Activated T-helper 9 cell treated with anti-CD3 and anti-CD28 coated beads, Interleukin-2, amount 50 U/mL, for 16 hours (primary cell): ENCODE measurements at regions not wholly inside any gene's neighbourhood (a gene's known extent, or its start where the extent isn't known, plus 50 kb on each side); places are given as distances from the start of the nearest gene placed in this dataset.
"Not testable (repeated sequence)": the region's sequence is repeated elsewhere in the genome, so short reads cannot be mapped to it uniquely, and the experiment has no call there.

Experiments used
- DNase-seq: peaks from one replicate; pipeline ENCODE4 v3.0.0-alpha.2; 2020; ENCODE audit warnings: low read depth

- no peak for DNase-seq
Observed at GRCh38 chr5:82754036-82754746, 323.0 kb downstream of the TMEM167A start.

DNA sequence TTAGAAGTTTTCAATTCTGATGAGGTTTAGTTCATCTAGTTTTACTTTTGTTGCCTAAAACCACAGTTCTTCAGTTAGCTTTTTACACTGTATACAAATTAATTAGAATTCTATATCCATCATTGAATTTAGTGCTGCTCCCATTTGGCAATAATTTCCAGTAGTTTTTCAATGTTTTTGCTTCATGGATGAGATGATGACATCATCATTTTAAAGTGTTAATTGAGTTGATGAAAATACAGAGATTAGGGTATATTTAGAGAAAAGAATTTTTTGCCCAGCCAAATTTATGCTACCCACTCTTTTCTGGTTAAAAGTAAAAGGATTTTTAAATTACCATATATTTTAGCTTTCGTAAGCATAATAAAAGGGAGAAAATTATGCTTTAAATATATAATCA lies 323.8 kb downstream of the TMEM167A start:
- DNase-seq, result no peak

DNA sequence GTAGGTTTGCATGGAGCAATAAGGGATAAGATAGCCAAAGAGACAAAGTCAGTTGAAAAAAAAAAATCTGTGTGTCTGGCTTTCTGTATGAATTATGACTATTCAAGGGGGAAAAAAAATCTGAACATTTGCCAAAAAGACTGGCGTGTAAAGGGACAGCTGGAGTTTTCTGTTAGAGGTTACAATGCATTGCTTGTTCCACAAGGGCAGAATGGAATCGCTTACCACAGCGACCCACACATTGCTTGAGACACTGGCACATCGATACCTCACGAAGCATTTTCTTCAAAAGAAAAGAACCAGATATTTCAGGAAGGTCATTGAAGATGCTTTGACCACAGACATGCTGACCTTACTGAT lies 327.8 kb downstream of the TMEM167A start:
- DNase-seq, result no peak

DNA sequence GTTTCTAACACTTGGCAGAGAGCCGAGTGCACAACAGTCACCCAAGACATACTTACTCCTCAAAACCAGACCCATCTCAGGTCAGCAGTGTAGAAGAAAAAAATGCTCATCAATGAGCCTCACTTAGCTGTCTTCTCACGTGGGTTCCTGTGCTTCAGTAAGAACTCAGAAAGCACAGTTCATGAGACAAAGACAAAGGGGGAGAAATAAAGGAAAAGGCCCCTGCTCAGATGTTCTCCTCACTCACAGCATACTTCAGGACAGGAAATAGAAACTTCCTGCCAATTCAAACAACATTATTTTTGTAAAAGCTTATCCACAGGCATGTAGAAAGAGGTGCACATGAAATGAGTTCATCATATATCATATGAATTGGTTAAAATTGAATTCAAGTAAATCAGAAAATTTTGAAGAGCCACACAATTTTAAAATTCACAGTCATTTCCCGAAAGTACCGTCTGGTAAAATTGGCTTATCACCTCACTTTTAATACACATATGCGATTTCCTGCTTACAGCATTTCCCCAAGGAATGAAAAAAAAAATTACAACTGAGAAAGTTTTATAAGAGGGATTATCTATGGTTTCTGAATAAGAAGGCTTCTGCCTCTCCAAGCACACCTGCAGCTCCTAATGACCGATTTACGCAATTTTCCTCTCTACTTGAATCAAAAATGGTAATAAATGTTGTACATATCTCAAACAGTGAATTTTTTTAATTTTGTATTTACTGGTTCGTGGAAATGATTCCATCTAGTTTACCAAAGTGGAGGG lies 328.3 kb downstream of the TMEM167A start:
- DNase-seq, result no peak

DNA sequence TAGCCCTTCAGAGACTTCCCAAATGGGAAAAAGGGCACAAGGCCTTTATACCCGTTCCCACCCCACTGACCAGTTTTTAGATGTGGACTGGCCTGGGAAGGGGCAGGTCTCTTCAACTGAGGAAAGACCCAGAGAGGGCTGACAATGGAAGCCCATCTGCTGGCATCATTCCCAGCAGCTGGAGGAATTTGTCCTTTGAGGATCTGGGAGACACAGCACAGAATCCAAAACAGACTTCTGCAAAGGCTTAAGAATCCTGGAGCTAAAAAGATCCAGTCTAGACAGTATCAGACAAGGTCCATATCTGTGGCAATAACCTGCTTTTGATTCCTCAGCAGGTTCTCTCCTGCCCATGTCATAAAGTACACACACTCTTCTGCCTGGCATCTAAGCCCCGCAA lies 329.2 kb downstream of the TMEM167A start:
- no peak for DNase-seq

- DNase-seq, result no peak
Observed at GRCh38 chr5:82745016-82745415, 332.2 kb downstream of the TMEM167A start.

GRCh38 chr5:82738681-82739269 lies 338.4 kb downstream of the TMEM167A start:
- DNase-seq, result no peak

- no peak for DNase-seq
Observed at GRCh38 chr5:82735160-82735789, 341.9 kb downstream of the TMEM167A start.

DNA sequence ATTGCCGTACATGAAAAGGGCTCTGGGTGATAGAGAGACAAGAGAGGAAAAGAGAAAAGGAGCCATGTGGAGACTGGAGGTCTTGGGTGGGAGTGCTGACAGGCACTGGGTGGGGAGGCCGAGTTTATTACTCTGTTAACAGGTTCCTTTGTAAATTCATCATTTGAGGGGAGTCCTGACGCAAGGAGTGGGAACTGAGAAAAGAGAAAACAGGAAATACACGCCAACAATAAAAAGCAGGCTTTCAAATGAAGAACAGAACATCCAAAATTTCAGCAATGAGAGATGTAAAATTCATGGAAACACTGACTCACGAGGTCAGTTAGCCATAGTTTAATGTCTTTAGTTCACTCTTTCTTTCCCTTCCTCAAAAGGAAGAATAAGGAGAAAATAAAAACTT lies 342.8 kb downstream of the TMEM167A start:
- DNase-seq, result no peak

- DNase-seq, result no peak
Observed at GRCh38 chr5:82730913-82731312, 346.3 kb downstream of the TMEM167A start.

GRCh38 chr5:82728926-82729702 lies 348.1 kb downstream of the TMEM167A start:
- no peak for DNase-seq

- no peak for DNase-seq
Observed at GRCh38 chr5:82723168-82723567, 354.0 kb downstream of the TMEM167A start.

DNA sequence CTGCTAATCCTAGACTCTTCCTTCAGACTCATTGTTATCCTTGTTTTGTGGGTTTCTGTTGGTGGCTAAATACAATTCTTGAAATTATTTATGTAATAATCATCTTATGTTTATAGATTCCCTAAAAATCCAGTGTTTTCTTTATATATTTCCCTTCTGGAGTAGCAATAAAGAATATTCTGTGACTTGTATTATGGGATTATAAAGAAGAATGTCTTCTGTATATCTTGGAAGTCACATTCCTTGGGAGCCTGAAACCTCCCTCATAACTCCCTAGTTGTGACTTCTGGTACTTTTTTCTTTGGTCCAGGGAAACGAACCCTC lies 356.1 kb downstream of the TMEM167A start:
- DNase-seq, result no peak

- DNase-seq, result no peak
Observed at GRCh38 chr5:82720213-82721086, 356.7 kb downstream of the TMEM167A start.

- no peak for DNase-seq
Observed at GRCh38 chr5:82719368-82719767, 357.8 kb downstream of the TMEM167A start.

GRCh38 chr5:82717738-82718137 lies 359.5 kb downstream of the TMEM167A start:
- DNase-seq, result no peak

GRCh38 chr5:82714732-82715131 lies 362.5 kb downstream of the TMEM167A start:
- not testable (repeated sequence) for DNase-seq

DNA sequence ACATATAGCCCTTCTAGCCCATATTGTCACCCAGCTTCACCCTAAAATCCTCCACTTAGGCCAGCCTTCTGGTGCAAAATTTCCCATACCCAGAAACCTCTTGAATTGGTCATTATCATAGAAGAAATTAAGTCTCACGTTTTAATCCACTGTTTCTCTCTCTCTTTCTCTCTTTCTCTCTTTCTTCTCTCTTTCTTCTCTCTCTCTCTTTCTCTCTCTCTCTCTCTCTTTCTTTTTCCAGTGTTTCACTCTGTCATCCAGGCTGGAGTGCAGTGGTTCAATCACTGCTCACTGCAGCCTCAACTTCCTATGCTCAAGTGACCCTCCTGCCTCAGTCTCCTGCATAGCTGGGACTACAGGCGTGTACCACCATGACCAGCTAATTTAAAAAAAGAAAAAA lies 363.4 kb downstream of the TMEM167A start:
- DNase-seq, result no peak

GRCh38 chr5:82707741-82708140 lies 369.5 kb downstream of the TMEM167A start:
- DNase-seq, result no peak

DNA sequence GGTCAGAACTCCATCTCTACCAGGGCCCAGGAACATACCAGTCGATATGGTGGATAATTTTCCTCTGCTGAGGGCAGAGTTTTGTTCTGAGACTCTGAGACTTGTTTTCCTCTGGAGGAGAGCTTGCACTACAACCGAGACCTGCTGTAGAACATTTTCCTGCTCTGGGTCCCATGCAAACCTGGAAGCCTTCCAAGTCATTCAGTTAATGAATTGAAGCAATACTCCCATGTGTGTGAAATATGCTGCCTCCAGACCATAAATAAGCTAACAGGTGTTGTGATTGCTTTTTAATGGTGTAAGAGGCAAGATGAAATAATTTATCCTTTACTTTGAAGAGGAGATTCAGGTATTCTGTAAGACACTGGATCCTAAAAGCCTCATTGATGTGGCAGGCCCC lies 372.8 kb downstream of the TMEM167A start:
- DNase-seq, result no peak

DNA sequence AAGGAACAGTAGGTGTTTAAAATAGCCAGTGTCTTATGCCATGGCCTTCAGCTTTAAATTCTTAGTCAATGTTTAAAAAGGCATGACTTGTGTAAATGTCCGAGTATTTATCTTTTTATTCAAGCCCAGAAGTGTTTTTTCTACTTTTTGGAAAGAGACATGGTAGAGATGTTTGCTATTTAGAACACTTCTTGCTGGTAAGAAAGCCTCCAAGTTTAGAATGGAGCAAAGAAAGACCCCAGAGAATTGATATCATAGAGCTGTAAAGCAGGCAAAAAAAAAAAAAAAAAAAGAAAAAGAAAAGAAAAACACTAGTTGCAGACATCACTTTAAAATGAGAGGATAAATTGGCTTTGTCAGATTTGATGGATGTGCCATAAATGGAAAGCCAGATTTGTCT lies 375.1 kb downstream of the TMEM167A start:
- no peak for DNase-seq
